Suprapubic skin (tissue), 4 donors: ENCODE measurements at regions not wholly inside any gene's neighbourhood (a gene's known extent, or its start where the extent isn't known, plus 50 kb on each side); places are given as distances from the start of the nearest gene placed in this dataset.

Experiments
- CTCF ChIP-seq, 2 donors: fragments of 200-600 bp in 1 of 2; fragments of 450-650 bp in 1 of 2; sonication (generic) in 1 of 2; IDR thresholded peaks; one replicate each; pipeline ENCODE4 v1.5.1; 2016 to 2019; ENCODE audit warnings: antibody characterized with exemption in 2 of 2, mild to moderate bottlenecking in 1 of 2, moderate library complexity in 1 of 2
- EP300 ChIP-seq: sonication (generic); formaldehyde crosslinking; IDR thresholded peaks from one replicate; pipeline ENCODE4 v1.6.1; 2017; ENCODE audit warnings: antibody characterized with exemption
- POLR2A ChIP-seq, 2 donors: fragments of 450-650 bp; IDR thresholded peaks; one replicate each; pipeline ENCODE4 v1.6.1; 2017; ENCODE audit warnings: antibody characterized with exemption in 2 of 2, mild to moderate bottlenecking in 2 of 2, moderate library complexity in 2 of 2
- POLR2AphosphoS5 ChIP-seq, 3 donors: sonication (generic); formaldehyde crosslinking; IDR thresholded peaks; one replicate each; pipeline ENCODE4 v1.6.1; 2017; ENCODE audit warnings: antibody characterized with exemption in 3 of 3

GRCh38 chrX:1074755-1075154, 137.7 kb downstream of the CRLF2 start:
- no peak for TF ChIP-seq CTCF (IDR thresholded peaks at IDR 0.05)
- TF ChIP-seq POLR2A (IDR thresholded peaks at IDR 0.05) = no peak
- no peak for TF ChIP-seq POLR2AphosphoS5 (IDR thresholded peaks at IDR 0.05)
- TF ChIP-seq EP300 = no peak
